ENCODE measurements at regions not wholly inside any gene's neighbourhood (a gene's known extent, or its start where the extent isn't known, plus 50 kb on each side); places are given as distances from the start of the nearest gene placed in this dataset.

DNA sequence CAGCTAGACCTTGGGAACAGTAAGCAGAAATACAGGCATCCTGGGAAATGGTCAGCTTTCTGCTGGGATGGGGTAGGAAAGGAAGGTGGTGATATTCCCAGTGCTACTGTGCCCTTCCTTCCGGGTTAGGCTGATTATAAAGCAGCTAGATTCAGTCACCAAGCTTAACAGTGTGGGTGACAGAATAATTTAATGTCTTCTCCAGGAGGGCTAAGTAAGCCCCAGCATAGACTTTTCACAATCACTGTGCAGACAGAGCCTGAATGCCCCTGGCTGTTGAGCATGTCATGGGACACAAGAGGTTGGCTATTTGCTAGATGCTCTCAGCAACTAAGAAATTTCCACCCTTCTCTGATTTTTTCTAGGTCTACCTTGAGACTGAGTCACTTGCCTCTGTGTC, 513.0 kb downstream of the TOX3 start:
- intact Hi-C loops (cut with DNase I), result no loop called here
- Histone ChIP-seq H3K27me3 (ENCODE audit: insufficient read depth in 3 of 3, low read length in 2 of 3) (peaks cover 0 to 2% (median 0%) of the 10 kb centered on the region in 3 donors), H3K4me3 (no peak overlapping the region), H3K36me3 (ENCODE audit: insufficient read depth in 1 of 2, low read depth in 1 of 2) (no peaks in the 10 kb centered on the region), H3K4me1 (no peaks in the 10 kb centered on the region), H3K9me3 (no peaks in the 10 kb centered on the region), H3K27ac (no peak overlapping the region)
- WGBS, 3 donors, result 50 to 82% (median 72%) methylated on average over 1 of the region's 1 CpG
- TF ChIP-seq, protein P1, sequence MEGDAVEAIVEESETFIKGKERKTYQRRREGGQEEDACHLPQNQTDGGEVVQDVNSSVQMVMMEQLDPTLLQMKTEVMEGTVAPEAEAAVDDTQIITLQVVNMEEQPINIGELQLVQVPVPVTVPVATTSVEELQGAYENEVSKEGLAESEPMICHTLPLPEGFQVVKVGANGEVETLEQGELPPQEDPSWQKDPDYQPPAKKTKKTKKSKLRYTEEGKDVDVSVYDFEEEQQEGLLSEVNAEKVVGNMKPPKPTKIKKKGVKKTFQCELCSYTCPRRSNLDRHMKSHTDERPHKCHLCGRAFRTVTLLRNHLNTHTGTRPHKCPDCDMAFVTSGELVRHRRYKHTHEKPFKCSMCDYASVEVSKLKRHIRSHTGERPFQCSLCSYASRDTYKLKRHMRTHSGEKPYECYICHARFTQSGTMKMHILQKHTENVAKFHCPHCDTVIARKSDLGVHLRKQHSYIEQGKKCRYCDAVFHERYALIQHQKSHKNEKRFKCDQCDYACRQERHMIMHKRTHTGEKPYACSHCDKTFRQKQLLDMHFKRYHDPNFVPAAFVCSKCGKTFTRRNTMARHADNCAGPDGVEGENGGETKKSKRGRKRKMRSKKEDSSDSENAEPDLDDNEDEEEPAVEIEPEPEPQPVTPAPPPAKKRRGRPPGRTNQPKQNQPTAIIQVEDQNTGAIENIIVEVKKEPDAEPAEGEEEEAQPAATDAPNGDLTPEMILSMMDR (IDR thresholded peaks at IDR 0.05), result no peak
- ATAC-seq (no peak), DNase-seq (no peak)

DNA sequence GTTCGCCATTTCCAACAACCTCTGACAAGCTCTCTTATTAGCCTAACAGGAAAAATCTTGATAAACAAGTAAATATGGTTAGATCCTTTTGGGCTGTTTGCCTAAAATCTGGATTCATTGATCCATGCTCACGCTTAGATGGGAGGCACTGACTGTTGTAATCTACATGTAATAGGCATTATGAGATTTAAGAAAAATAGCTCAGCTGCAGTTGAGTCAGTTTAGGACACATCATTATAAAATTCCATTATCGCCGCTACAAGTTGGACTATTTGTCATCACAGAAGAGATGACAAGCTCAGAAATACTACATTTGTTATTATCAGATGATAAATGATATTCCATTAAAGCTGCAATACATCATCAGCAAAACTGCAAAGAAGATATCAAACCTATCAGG, 524.0 kb downstream of the TOX3 start:
- WGBS, 3 donors, result 82 to 85% (median 84%) methylated on average over 4 of the region's 4 CpGs
- no peaks in the 10 kb centered on the region for H3K9me3 ChIP-seq
- ATAC-seq (no peak), DNase-seq (no peak)
- H3K36me3 ChIP-seq (ENCODE audit: insufficient read depth in 1 of 2, low read depth in 1 of 2), result no peaks in the 10 kb centered on the region
- H3K4me3 ChIP-seq, result no peak overlapping the region
- intact Hi-C loops (cut with DNase I), result no loop called here
- no peak overlapping the region for H3K27ac ChIP-seq
- no peaks in the 10 kb centered on the region for H3K27me3 ChIP-seq (ENCODE audit: insufficient read depth in 3 of 3, low read length in 2 of 3)
- H3K4me1 ChIP-seq, result no peaks in the 10 kb centered on the region
- TF ChIP-seq, protein P1 (IDR thresholded peaks at IDR 0.05), result no peak

DNA sequence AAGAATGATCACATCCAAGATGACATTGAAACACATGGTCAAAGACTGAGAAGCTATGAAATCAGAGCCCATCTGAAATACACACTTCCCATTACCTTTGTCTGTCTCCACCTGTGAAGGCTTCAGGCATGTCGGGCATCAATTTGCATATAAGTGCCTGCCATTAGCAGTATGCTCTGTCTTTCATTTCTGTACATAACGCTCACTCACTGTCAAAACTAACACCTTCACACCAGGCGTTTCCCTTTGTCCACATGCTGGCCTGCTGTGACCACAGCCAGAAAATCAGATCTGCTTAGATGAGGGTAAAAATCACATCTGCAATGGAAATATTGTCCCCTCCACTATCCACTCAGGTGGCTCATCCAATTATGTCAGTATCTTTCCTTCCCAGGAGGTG, 524.8 kb downstream of the TOX3 start:
- Histone ChIP-seq H3K9me3 (no peaks in the 10 kb centered on the region), H3K27me3 (ENCODE audit: insufficient read depth in 3 of 3, low read length in 2 of 3) (no peaks in the 10 kb centered on the region), H3K4me1 (no peaks in the 10 kb centered on the region), H3K36me3 (ENCODE audit: insufficient read depth in 1 of 2, low read depth in 1 of 2) (no peaks in the 10 kb centered on the region), H3K27ac (no peak overlapping the region), H3K4me3 (no peak overlapping the region)
- WGBS, 3 donors, result 63 to 85% (median 76%) methylated on average over 3 of the region's 3 CpGs
- ATAC-seq (no peak), DNase-seq (no peak)
- TF ChIP-seq, protein P1 (IDR thresholded peaks at IDR 0.05), result no peak
- intact Hi-C loops (cut with DNase I), result no loop called here

DNA sequence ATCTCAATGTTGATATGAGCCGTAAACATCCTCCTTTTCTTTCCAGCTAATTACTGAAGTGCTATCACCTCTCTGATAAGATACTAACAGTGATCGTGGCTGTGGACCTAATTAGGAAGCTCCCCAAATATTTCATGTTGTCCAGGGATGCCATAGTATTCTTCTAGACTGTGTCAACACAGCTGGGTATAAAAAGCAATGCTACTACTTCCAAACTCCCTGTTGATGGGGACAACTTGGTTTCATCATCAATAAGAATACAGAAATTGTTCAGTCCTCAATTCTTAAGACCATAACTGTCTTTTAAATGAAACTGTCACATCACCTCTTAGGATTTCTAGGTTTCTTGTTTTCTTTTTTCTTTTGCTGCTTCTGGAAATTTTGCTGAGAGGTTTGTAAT, 530.6 kb downstream of the TOX3 start:
- DNase-seq (no peak), ATAC-seq (no peak)
- TF ChIP-seq, protein P1 (IDR thresholded peaks at IDR 0.05), result no peak
- H3K27ac ChIP-seq, result no peak overlapping the region
- H3K9me3 ChIP-seq, result no peaks in the 10 kb centered on the region
- H3K4me1 ChIP-seq, result no peaks in the 10 kb centered on the region
- H3K36me3 ChIP-seq (ENCODE audit: insufficient read depth in 1 of 2, low read depth in 1 of 2), result no peaks in the 10 kb centered on the region
- 64 to 71% (median 65%) methylated on average over 2 of the region's 2 CpGs for WGBS, 3 donors
- no peaks in the 10 kb centered on the region for H3K27me3 ChIP-seq (ENCODE audit: insufficient read depth in 3 of 3, low read length in 2 of 3)
- no peak overlapping the region for H3K4me3 ChIP-seq
- intact Hi-C loops (cut with DNase I), result no loop called here

DNA sequence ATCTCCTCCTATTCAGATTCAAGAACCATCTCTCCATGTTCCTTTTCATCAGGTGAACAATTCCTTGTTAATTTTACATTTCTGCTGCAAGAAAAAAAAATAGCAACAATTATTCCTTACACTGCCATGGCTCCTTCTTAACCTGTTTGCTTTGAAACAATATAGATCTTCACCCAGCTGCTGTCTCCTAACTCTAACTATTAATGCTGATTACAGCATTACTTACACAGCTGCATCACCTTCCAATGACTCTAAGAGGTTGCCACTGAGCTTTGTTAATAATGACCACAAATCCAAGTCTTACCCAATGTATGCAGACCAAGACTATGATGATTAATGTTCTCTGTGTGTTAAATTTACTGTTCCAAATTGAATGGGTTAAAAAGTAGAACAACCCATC, 541.4 kb downstream of the TOX3 start:
- H3K36me3 ChIP-seq (ENCODE audit: insufficient read depth in 1 of 2, low read depth in 1 of 2), result no peaks in the 10 kb centered on the region
- DNase-seq, result no peak
- no peaks in the 10 kb centered on the region for H3K9me3 ChIP-seq
- no peaks in the 10 kb centered on the region for H3K27me3 ChIP-seq (ENCODE audit: insufficient read depth in 3 of 3, low read length in 2 of 3)
- TF ChIP-seq, protein P1 (IDR thresholded peaks at IDR 0.05), result no peak
- intact Hi-C loops (cut with DNase I), result no loop called here
- no peaks in the 10 kb centered on the region for H3K4me1 ChIP-seq
- H3K4me3 ChIP-seq, result no peak overlapping the region
- ATAC-seq, result no peak
- H3K27ac ChIP-seq, result no peak overlapping the region

Measured in psoas muscle (tissue), 7 donors.